HPDE6-E6E7 (cell line): ENCODE measurements at regions not wholly inside any gene's neighbourhood (a gene's known extent, or its start where the extent isn't known, plus 50 kb on each side); places are given as distances from the start of the nearest gene placed in this dataset.

Source experiments
- DNase-seq: peaks from one replicate; pipeline ENCODE4 v3.0.0; 2011; ENCODE audit warnings: missing footprints; ENCODE audit errors: extremely low spot score

DNA sequence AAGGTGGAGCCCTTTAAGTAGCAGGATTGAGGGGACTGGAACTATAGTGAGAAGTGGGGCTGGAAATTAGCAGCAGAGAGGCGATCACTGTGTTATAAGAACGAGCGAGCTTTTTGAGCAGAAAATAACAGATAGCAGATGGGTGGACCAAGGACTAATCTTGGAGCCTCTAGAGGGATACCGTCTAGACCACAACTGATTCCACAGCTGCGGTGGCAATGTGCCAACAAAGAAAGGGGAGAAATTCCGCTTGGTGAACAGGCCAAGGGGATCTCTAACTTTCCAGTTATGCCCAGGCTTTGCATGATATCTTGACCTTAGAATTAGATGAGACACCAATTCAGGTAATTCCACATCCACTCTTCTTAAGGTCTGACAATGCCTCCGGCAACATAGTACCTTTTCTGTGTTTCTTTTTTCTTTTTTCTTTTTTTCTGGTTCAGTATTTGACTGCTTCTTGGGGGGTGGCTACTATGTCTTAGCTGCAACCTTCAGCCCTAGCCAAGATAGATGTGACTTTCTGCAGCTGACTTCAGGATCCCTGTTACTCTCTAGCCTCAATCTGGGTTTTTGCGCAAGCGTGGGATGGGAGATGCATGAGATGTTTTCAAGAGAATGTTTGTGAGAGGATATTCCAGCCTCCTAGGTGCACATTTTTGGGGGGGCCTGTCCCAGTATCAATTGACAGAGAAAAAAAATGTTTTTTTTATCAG, 143.4 kb upstream of the CPSF6 start:
- no peak for DNase-seq

DNA sequence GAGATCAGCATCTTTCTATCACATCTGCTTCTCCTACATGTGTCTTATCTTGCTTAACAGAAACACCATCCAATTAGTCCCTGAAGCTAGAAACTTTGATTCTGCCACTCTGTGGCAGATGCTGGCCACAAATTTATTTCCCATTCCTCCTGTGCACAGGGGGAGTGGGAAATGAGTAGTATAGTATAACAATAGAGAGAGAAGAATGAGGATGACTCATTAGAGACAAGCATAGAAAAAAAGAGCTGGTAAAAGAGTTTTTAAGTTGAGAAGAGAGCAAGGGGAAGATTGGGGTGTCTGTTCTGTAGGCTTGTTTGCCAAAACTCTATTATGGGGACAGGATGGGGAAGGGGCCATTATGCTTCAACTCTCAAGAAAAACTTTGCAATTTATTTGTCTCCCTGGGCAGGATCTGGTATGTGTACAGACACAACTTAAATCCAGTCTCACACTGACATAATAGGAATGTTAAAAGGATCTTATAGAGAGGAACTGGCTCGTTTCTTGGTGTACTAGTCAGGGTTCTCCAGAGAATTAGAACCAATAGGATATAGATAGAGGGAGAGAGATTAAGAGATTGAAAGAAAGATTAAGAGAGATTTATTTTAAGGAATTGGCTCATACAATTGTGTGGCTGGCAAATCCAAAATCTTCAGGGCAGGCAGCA, 142.6 kb upstream of the CPSF6 start:
- DNase-seq, result peak; percentile 23

DNA sequence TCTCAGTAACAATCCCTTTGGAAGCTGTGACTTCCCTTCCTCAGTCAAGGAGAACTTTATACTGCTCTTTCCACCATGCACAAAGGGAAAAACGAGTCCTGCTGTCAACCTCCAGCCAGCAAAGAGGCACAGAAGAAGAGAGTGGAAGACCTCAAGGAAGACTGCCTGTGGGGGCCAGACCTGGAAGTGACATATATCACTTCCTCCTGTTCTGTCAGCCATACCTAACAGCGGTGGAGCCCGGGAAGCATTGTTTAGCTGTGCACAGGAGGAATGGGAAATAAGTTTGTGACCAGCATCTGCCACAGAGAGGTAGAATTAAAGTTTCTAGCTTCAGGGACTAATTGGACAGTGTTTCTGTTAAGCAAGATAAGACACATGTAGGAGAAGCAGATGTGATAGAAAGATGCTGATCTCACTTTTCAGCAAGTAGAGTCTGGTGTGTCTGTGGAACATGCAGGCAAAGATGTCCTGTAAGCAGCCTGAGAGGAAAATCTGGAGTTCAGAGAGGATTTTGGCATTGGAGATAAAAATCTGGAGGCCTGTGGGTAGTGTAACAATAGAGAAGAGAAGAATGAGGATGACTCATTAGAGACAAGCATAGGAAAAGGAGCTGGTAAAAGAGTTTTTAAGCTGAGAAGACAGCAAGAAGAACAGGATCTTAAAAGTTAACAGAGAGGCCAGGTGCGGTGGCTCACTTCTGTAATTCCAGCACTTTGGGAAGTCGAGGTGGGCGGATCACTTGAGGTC, 141.6 kb upstream of the CPSF6 start:
- peak; percentile 19 for DNase-seq

DNA sequence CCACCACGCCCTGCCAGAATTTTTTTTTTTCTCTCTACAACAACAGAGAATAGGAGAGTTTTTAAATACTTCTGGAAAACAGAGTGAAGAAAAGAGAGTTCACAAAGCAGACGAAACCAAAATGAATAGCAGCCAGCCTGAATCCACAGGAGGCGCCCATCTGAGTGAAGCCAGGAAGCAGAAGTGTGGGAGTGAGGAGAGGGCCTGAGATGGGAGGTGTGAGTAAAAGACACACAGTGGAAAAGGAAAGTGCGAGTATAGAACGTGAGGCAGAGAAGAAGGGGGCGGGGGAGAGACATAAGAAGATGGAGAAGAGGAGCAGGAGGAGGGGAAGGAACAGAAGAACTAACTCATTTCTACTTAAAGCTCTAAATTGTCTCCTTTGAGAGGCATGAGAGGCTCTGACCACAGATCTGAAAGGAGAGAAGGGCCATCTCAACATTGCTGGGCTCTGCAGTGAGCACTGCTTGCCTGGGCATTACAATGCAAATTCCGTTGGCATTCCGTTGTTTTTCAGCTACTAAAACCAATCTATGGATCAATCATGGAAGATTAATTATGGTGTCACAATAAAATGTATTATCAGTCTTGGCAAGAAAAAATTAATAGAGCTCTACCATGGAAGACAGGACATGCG, 140.1 kb upstream of the CPSF6 start:
- DNase-seq, result no peak

DNA sequence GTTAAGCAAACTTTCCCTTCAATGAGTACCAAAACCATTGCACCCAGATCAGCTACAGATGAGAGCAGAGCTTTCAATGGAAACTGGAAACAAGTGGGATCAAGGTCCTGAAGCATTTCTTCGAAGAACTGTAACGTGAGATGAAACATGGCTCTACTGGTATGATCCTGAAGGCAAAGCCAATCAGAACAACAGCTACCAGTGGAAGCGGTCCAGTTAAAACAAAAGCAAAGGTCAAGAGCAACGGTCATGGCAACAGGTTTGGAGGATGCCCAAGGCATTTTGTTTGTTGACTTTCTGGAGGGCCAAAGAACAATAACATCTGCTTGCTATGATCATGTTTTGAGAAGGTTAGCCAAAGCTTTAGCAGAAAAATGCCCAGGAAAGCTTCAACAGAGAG, 137.9 kb upstream of the CPSF6 start:
- DNase-seq, result no peak

DNA sequence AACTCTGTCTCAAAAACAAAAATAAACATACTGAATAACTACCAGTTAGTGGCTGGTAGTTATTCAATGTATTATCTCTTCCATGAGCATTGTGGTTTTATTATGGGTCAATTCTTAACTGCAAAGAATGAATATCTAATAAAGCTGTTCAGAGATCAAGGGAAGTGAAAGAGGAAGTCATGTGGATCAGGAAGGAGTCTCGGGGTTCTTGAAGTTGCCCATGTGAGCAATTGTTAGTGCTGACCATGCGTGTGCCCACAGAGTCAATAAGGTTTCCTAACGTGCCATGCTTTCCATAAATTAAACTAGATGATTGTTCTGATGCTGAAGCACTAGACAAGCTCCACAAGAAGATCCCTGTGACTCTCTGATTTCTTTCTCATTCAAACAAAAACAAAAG, 136.5 kb upstream of the CPSF6 start:
- DNase-seq, result no peak

DNA sequence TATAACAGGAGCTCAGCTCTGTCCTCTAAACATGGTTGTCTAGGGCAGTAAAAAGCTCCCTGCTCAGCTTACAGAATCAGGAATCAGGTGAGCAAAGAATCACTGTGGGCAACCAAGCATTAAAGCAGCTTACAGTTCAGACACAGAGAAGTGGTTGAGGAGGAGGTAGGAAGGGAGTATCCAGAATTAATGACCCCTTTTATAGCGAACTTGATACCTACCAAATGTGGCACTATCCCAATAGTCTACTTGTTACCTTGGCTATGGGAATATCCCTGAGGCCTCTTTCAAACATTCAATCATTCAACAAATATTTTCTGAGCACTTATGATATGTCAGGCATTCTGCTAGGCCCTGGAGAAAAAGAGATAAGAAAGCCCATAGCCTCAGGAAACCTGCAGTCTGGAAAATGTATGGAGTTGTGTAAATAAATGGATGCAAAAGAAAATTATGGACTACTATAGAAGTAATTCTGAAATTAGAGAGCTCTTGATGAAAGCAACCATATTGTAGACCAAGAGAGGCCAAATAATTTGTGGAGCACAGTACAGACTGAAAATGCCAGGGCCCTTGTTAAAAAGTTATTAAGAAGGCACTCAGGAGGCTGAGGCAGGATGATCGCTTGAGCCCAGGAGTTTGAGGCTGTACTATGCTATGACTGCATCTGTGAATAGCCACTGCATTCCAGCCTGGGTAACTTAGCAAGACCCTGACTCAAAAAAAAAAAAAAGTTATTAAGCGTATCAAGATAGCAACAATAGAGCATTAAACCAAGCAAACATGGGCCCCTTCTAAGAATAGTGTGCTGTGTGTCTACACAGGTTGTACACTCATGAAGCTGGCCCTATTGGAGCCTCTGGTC, 134.0 kb upstream of the CPSF6 start:
- no peak for DNase-seq

DNA sequence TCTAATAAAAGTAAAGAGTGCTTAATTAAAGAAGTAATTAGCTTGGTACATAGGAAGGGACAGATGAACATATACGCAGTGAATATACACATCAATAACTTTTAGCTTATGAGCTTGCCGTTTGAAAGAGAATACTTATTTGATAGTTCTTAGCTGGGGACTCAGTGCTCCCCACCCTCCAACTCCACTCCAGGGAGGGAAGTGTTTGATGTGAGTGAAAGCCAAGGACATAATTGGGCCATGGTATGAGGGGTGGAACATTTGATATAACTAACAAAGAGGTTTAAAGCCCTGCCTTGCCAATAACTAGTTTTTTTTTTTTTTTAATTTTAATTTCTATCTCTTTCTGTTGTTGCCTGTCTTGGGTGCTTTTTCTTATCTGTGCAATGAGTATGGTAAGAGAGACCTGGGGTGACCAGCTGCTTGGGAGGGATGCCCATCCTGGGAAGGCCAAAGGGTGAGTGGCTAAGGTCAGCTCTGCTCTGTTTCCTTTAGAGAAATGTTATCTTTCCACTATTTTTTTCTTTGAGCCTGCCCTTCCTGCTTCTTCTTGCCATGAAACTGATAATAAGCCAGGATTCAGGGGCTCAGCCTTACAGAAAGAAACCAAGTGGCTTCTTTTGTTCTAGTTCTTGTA, 132.8 kb upstream of the CPSF6 start:
- DNase-seq, result no peak

DNA sequence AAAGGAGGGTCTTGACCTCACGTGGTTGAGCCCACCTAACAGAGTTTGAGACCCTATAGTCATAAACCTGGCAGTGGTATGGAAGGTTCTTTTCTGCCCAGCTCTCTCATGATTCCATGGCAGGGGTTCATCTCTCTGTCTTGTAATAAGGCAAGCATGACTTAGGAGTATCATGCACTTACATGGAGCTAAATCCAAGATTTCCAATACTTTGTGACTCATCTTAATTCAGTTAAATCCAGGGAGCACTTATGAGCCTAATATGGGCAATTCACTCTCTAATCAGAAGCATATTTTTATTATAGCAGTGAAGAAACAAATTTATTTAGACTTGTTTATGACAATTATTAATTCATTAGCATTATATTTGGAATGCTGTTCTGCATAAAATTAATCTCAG, 131.8 kb upstream of the CPSF6 start:
- DNase-seq, result no peak

DNA sequence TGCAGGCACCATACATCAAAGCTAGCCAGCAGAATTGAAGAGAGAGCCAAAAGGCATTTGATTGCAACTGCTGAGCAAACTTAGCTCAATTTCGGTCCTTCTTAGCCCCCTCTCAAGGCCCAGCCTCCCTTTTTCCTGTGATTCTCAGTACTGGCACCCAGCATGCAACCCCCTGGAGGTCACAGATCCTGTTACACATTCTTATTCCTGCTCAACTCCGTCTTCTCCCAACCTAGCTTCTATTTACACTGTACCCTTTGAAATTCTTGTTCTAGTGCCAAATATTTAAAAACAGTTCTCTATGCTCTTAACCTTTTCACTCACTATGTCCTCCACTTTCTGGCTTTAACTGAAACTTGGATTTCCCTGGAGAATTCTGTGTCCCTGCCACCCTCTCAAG, 131.3 kb upstream of the CPSF6 start:
- DNase-seq, result no peak

DNA sequence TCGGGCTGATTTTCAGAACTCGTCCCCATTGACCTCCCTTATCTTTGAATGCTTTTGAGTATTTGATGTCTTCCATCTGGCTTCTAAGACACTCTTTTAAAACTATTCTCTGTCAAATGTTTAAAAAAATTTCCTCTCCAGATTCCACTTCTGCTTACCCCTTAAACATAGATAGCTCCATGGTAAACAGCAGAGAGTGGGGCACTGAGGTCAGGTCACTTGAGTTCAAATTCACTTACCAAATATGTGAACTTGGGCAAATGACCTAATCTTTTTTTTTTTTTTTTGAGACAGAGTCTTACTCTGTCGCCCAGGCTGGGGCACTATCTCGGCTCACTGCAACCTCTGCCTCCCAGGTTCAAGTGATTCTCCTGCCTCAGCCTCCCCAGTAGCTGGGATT, 126.8 kb upstream of the CPSF6 start:
- no peak for DNase-seq

DNA sequence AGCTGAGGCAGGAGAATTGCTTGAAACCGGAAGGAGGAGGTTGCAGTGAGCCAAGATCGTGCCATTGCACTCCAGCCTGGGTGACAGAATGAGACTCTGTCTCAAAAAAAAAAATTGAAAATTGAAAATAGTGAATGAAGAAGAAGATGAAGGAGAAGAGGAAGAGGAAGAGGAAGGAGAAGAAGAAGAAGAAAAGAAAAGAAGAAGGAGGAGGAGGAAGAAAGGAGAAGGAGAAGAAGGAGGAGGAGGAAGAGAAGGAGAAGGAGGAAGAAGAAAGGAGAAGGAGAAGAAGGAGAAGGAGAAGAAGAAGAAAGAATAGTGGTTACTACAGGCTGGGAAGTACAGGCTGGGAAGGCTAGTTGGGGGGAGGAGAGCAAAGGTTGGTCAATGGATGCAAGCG, 124.3 kb upstream of the CPSF6 start:
- no peak for DNase-seq

DNA sequence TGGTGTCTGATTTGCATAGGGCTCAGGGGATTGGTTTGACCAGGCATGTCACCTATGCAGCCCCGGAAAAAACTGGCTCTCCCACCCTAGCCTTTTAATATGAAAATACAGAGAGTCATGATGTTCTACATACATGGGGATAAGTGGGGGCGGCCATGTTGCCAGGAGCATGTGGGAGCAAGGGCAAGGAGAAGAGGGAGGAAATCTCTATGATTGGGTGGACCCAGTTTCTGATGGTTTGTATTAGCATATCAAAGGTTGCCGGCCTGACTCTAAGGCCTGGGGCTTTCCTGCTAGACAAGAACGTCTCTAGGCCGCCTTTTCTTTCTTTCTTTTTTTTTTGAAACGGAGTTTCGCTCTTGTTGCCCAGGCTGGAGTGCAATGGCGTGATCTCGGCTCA, 123.4 kb upstream of the CPSF6 start:
- DNase-seq, result no peak

DNA sequence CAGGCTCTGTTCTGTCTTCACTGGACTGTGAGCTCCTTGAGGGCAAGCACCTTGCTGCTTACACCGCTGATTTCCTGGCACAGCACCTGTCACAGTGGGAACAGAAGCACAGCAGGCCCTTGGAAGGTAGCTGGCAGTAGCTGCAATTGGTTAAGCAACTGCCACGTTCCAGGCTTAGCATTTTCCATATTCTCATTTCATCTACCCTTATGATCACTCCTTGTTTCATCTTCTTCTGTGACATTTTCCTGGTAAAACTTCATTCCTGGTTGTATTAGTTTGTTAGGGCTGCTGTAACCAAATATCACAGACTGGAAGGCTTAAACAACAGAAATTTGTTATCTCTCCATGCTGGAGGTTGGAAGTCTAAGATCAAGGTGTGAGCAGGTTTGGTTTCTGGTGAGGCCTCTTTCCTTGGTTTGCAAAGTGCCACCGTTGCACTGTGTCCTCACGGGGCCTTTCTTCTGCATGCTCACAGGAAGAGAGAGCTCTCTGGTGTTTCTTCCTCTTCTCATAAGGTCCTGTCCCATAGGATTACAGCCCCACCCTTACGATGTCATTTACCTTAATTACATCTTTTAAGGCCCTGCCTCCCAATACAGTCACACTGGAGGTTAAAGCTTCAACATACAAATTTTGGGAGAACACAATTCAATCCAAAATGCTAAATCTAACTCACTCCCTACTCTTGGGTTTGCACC, 121.7 kb upstream of the CPSF6 start:
- DNase-seq, result no peak

DNA sequence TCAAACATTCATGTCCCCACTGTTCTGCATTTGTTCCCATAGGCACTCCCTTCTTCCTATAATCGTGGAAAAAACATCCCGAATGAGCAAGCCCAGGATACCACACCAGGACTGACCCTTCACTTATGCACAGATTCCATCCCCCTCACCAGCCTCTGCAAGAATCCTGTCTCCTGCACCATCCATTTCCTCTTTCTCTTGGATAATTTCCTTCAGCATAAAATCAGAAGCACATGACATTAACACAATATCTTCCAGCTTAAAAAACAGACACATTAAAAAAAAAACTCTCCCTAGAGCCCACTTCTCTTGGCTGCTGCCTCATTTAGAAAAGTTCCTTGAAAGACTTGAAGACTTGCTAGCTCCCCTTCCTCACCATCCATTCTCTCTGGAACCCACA, 120.9 kb upstream of the CPSF6 start:
- DNase-seq, result no peak

DNA sequence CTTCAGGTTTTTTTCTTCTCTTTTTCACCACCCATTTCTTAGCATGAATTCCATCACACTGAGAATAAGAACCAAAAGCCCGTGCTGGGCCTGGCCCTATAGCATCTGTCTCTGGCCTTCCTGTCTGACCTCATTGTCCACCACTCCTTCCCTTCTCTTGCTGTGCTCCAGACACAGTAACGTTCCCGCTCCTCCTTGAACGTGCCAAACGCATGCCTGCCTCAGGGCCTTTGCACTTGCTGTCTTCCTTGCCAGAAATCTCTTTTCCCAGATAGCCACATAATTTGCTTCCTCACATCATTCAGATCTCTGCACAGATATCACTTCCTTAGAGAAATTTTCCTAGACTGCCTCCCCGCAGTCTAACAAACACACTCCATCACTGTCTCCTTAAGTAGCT, 119.6 kb upstream of the CPSF6 start:
- no peak for DNase-seq

DNA sequence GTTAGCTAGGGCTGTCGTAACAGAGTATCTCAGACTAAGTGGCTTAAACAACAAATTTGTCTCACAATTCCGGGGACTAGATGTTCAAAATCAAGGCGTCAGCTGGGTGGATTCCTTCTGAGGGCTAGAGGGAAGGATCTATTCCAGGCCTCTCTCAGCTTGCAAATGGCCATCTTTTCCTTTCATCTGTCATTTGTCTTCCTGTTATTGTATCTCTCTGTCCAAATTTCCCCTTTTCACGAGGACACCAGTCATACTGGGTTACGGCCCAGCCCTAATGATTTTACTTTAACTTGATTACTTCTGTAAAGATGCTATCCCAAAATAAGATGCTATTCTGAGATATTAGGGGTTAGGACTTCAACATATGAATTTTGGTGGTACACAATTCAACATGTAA, 119.0 kb upstream of the CPSF6 start:
- DNase-seq, result no peak

DNA sequence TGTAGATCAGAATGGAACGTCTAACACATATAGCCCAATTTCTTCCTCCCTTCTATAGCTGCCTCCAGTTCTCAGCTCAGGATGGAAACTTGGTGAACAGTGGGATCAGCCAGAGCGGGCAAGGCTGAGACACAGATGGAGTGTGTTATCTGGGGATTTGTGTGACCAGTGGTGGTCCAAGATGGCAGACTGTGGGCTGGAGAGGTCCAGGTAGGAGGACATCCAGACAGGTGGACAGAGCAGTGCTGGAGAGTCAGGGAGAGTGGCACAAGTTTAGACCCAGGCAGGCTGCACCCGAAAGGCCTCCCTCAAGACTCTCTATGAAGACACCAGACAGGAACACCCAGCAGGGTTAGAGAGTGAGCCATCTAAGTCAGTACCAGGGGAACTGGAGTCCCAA, 116.1 kb upstream of the CPSF6 start:
- no peak for DNase-seq

DNA sequence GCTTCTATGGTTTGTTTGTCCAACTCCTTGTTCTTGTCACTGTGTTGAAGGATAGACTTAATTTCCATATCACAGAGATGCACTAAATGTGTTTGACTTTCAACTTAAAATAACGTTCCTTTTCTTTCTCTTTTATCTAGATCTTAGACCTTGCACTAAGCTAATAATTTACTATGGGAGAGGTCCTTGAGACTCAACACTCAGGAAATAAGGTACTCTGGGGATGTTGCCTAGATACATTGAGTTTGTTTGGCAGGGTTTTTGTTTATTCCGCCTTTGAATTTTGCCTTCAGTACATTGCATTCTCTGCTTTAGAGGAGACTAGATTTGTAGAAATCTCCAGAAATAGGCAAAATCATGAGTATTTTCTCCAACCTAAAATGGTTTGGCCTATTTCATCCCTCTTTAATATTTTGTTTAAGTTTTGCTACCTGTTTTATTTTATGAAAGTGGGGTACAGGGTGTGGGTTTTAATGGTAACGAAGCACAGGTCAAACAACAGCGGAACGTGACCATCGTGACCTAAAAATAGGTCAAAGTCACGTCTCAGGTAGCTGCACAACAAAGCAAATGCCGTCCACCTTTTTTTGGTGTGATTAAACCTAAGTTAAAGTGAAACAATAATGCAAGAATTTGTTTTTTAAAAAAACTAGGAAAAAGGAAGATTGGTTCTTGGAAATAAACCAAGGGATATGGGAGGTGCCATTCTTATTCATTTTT, 115.3 kb upstream of the CPSF6 start:
- DNase-seq, result no peak

DNA sequence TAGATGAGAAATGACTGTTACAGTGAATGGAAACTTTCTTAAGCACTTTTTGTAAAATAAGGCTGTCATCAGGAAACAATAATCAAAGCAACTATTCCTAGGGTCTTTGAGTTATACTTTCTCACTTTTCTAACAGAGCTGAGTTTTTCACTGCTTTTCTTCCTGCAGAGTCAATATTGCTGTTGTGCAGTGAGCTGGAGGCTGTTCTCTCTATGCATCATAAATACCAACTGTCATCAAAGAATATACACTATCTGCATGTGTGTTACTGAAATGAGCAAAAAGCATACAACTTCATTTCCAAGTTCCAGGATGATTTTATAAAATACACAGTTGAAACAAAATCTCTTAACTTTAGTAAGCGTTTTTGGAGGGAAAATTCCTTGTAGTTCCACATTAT, 110.4 kb upstream of the CPSF6 start:
- DNase-seq, result no peak
